HCT116 (cell line): ENCODE measurements at regions not wholly inside any gene's neighbourhood (a gene's known extent, or its start where the extent isn't known, plus 50 kb on each side); places are given as distances from the start of the nearest gene placed in this dataset.

ENCODE experiments used
- ATAC-seq: fragments of 200-7000 bp; cut with Tn5 transposase; 2 replicates; pipeline ENCODE4 v1.9.1; 2020; ENCODE audit warnings: mild to moderate bottlenecking, moderate library complexity
- BruUV-seq: library from RNA; stranded (reverse); fragments of 400-500 nt; replicated peaks from 2 replicates; lab custom pipeline; 2021; lab: Mats Ljungman, UMichigan
- CTCF ChIA-PET: fragments of 300-600 bp; sonication (Branson Sonifier 250); formaldehyde crosslinking; loops from one replicate; lab custom pipeline; 2021; ENCODE audit warnings: antibody characterized with exemption; lab: Charles Lee
- POLR2A ChIA-PET: fragments of 300-600, 350-600 bp; sonication (Branson Sonifier 250); formaldehyde crosslinking; loops from one replicate; lab custom pipeline; 2021; ENCODE audit warnings: antibody characterized with exemption; lab: Charles Lee
- RAD21 ChIA-PET, 2 experiments: fragments of 300-600 bp; sonication (Branson Sonifier 250); formaldehyde crosslinking; loops; one replicate each; lab custom pipeline; 2023; ENCODE audit warnings: low total read pairs in 2 of 2; ENCODE audit not compliant: uncharacterized antibody in 2 of 2, unreplicated experiment in 2 of 2, low non-redundant PET in 1 of 2; lab: Charles Lee
- DNase-seq: peaks from one replicate; pipeline ENCODE4 v3.0.0-alpha.2; 2010; ENCODE audit warnings: low read depth, low spot score
- H2AFZ ChIP-seq: fragments of 200-600 bp; shearing (Covaris generic), sonication (generic); 2 replicates; pipeline ENCODE4 v1.6.1; 2017; ENCODE audit warnings: low read depth, mixed run types, mixed read lengths, antibody characterized with exemption, low read length; ENCODE audit not compliant: poor library complexity, severe bottlenecking
- H3K27ac ChIP-seq: 2 replicates; pipeline ENCODE4 v1.5.1; 2012; ENCODE audit warnings: low read depth, low read length
- H3K27me3 ChIP-seq: fragments of 200-600 bp; sonication (generic); 2 replicates; pipeline ENCODE4 v1.6.1; 2016; ENCODE audit warnings: mixed run types, low read length, mixed read lengths; ENCODE audit not compliant: insufficient read depth
- H3K36me3 ChIP-seq, 2 experiments: fragments of 200-500 bp in 1 of 2; fragments of 200-600 bp in 1 of 2; sonication (Bioruptor generic) in 1 of 2; sonication (generic) in 1 of 2; 2 replicates each; pipeline versions ENCODE4 v1.5.1 to v1.6.1; 2014 to 2016; ENCODE audit warnings: low read length in 2 of 2, inconsistent platforms in 1 of 2, mixed read lengths in 1 of 2, mixed run types in 1 of 2; ENCODE audit not compliant: insufficient read depth in 2 of 2, control insufficient read depth in 1 of 2
- H3K4me1 ChIP-seq, 2 experiments: fragments of 200-600 bp in 1 of 2; sonication (generic) in 1 of 2; 2 replicates each; pipeline versions ENCODE4 v1.5.1 to v1.6.1; 2012 to 2017; ENCODE audit warnings: low read length in 2 of 2, inconsistent platforms in 1 of 2, mild to moderate bottlenecking in 1 of 2, mixed read lengths in 1 of 2, mixed run types in 1 of 2, moderate library complexity in 1 of 2; ENCODE audit not compliant: insufficient read depth in 2 of 2, control insufficient read depth in 1 of 2
- H3K4me2 ChIP-seq: fragments of 200-600 bp; sonication (generic); 2 replicates; pipeline ENCODE4 v1.6.1; 2017; ENCODE audit warnings: mixed run types, low read length, mixed read lengths
- H3K4me3 ChIP-seq, 2 experiments: fragments of 200-600 bp in 1 of 2; sonication (generic) in 1 of 2; replicated peaks in 1 of 2; 2 replicates each; pipeline ENCODE4 v1.5.1; 2011 to 2016; ENCODE audit warnings: low read length in 2 of 2, control low read depth in 1 of 2, low read depth in 1 of 2, mild to moderate bottlenecking in 1 of 2, mixed read lengths in 1 of 2, mixed run types in 1 of 2
- H3K79me2 ChIP-seq: fragments of 200-600 bp; sonication (generic); 2 replicates; pipeline ENCODE4 v1.6.1; 2017; ENCODE audit warnings: mild to moderate bottlenecking, mixed run types, low read length, moderate library complexity, mixed read lengths; ENCODE audit not compliant: insufficient read depth
- H3K9ac ChIP-seq: fragments of 200-600 bp; sonication (generic); 2 replicates; pipeline ENCODE4 v1.6.1; 2016; ENCODE audit warnings: low read length, mixed read lengths
- H3K9me2 ChIP-seq: fragments of 200-600 bp; sonication (generic), shearing (Covaris generic); 2 replicates; pipeline ENCODE4 v1.6.1; 2017; ENCODE audit warnings: mixed run types, mild to moderate bottlenecking, moderate library complexity; ENCODE audit not compliant: insufficient read depth
- H3K9me3 ChIP-seq, 2 experiments: fragments of 200-500 bp in 1 of 2; fragments of 200-600 bp in 1 of 2; sonication (Bioruptor generic) in 1 of 2; sonication (generic) in 1 of 2; 2 replicates each; pipeline ENCODE4 v1.6.1; 2014 to 2017; ENCODE audit warnings: low read length in 2 of 2, mixed read lengths in 2 of 2, inconsistent platforms in 1 of 2, low read depth in 1 of 2, mild to moderate bottlenecking in 1 of 2, mixed run types in 1 of 2, moderate library complexity in 1 of 2; ENCODE audit not compliant: control insufficient read depth in 1 of 2, insufficient read depth in 1 of 2
- H4K20me1 ChIP-seq: fragments of 200-600 bp; sonication (generic), shearing (Covaris generic); 2 replicates; pipeline ENCODE4 v1.6.1; 2017; ENCODE audit warnings: mixed run types, mild to moderate bottlenecking, moderate library complexity; ENCODE audit not compliant: insufficient read depth
- ATF3 ChIP-seq: IDR thresholded peaks from 2 replicates; pipeline ENCODE4 v1.6.1; 2012
- CBX3 ChIP-seq: IDR thresholded peaks from 2 replicates; pipeline ENCODE4 v1.6.1; 2012; ENCODE audit warnings: low read depth
- CTCF ChIP-seq, 3 experiments: fragments of 200-600 bp in 1 of 3; sonication (generic) in 1 of 3; IDR thresholded peaks in 2 of 3; conservative IDR thresholded peaks in 1 of 3; 2 replicates each; pipeline ENCODE4 v1.5.1; 2012 to 2017; ENCODE audit warnings: low read depth in 2 of 3, low read length in 2 of 3, antibody characterized with exemption in 1 of 3, borderline replicate concordance in 1 of 3, control low read depth in 1 of 3, mild to moderate bottlenecking in 1 of 3, mixed read lengths in 1 of 3, mixed run types in 1 of 3, moderate library complexity in 1 of 3; ENCODE audit not compliant: insufficient read depth in 1 of 3
- FOSL1 ChIP-seq: IDR thresholded peaks from 2 replicates; pipeline ENCODE4 v1.6.1; 2012; ENCODE audit warnings: low read depth
- JUND ChIP-seq: IDR thresholded peaks from 2 replicates; pipeline ENCODE4 v1.6.1; 2012
- POLR2AphosphoS5 ChIP-seq: IDR thresholded peaks from 2 replicates; pipeline ENCODE4 v1.6.1; 2011; ENCODE audit warnings: mild to moderate bottlenecking, low read depth, low read length, moderate library complexity
- SP1 ChIP-seq: IDR thresholded peaks from 2 replicates; pipeline ENCODE4 v1.6.1; 2012; ENCODE audit warnings: low read depth
- TCF7L2 ChIP-seq: IDR thresholded peaks from 2 replicates; pipeline ENCODE4 v1.7.0; 2011; ENCODE audit warnings: borderline replicate concordance, inconsistent platforms; ENCODE audit not compliant: insufficient read depth, insufficient read length; ENCODE audit errors: extremely low read depth
- ZNF274 ChIP-seq: fragments of 200-500 bp; sonication (Bioruptor generic); IDR thresholded peaks from 2 replicates; pipeline ENCODE4 v1.6.1; 2014; ENCODE audit warnings: mild to moderate bottlenecking, low read depth, low read length, inconsistent platforms
- intact Hi-C: fragments of 100-400 bp; cut with micrococcal nuclease; formaldehyde crosslinking; loops from 2 replicates; pipeline ENCODE4 v1.10.0; 2022
- TF ChIP-seq, protein P1 (sequence below): IDR thresholded peaks from 2 replicates; pipeline ENCODE4 v1.6.1; 2012; ENCODE audit warnings: low read depth
- TF ChIP-seq, protein P2 (sequence below): IDR thresholded peaks from 2 replicates; pipeline ENCODE4 v1.6.1; 2011; ENCODE audit warnings: mild to moderate bottlenecking, low read length, moderate library complexity; ENCODE audit not compliant: insufficient replicate concordance; ENCODE audit errors: extremely low read depth

GRCh38 chr1:58852731-58853485, 69.1 kb upstream of the JUN start:
- intact Hi-C loops, result no loop called here
- ATAC-seq, result no peak
- TF ChIP-seq TCF7L2, result no peak
- no peak for TF ChIP-seq POLR2AphosphoS5
- TF ChIP-seq CBX3, result no peak
- TF ChIP-seq CTCF (IDR thresholded peaks at IDR 0.05 in 2 of 3, conservative IDR thresholded peaks at IDR 0.05 in 1 of 3; ENCODE audit: borderline replicate concordance in 1 of 3, insufficient read depth in 1 of 3, low read depth in 2 of 3, low read length in 2 of 3), result no peak
- TF ChIP-seq FOSL1, result no peak
- TF ChIP-seq, all 23 proteins: peak for 0
- Histone ChIP-seq H3K36me3 (no peaks in the 10 kb centered on the region), H3K4me3 (no peak overlapping the region), H3K4me1 (peaks cover 13 to 35% of the 10 kb centered on the region in 2 experiments), H4K20me1 (no peaks in the 10 kb centered on the region), H3K9me2 (no peaks in the 10 kb centered on the region), H3K4me2 (no peak overlapping the region), H3K27ac (no peak overlapping the region), H3K9me3 (no peaks in the 10 kb centered on the region), H3K27me3 (no peaks in the 10 kb centered on the region), H3K9ac (no peak overlapping the region), H2AFZ (no peak overlapping the region), H3K79me2 (no peaks in the 10 kb centered on the region)
- no peak for DNase-seq
- CTCF ChIA-PET, result no interaction called here
- no TSS peak for BruUV-seq
- POLR2A ChIA-PET, result no interaction called here
- RAD21 ChIA-PET, result no interaction called here

DNA sequence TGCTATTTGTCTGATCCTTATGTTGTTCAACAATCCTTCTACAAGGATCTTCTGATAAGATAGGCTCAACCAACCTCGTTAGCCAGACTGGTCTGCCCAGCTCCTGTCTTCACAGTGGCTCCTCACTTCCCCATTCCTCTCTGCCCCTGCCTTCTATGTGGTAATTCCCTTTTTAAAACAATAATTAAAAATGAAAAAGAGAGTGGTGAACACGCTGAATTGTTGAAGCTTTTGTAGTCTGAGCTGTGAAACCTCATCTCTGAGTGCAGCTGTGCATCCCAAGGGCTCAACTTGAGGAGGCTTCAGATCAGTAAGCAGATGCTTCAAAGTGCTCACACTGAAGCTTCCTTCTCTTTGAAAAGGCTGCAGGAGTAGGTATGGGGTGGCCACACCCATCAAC, 70.7 kb upstream of the JUN start:
- no peak overlapping the region for H3K9ac ChIP-seq
- CTCF ChIA-PET, result no interaction called here
- TF ChIP-seq FOSL1 (no peak), POLR2AphosphoS5 (no peak), SP1 (no peak), ZNF274 (no peak), JUND (no peak), ATF3 (no peak)
- TF ChIP-seq, protein P1, sequence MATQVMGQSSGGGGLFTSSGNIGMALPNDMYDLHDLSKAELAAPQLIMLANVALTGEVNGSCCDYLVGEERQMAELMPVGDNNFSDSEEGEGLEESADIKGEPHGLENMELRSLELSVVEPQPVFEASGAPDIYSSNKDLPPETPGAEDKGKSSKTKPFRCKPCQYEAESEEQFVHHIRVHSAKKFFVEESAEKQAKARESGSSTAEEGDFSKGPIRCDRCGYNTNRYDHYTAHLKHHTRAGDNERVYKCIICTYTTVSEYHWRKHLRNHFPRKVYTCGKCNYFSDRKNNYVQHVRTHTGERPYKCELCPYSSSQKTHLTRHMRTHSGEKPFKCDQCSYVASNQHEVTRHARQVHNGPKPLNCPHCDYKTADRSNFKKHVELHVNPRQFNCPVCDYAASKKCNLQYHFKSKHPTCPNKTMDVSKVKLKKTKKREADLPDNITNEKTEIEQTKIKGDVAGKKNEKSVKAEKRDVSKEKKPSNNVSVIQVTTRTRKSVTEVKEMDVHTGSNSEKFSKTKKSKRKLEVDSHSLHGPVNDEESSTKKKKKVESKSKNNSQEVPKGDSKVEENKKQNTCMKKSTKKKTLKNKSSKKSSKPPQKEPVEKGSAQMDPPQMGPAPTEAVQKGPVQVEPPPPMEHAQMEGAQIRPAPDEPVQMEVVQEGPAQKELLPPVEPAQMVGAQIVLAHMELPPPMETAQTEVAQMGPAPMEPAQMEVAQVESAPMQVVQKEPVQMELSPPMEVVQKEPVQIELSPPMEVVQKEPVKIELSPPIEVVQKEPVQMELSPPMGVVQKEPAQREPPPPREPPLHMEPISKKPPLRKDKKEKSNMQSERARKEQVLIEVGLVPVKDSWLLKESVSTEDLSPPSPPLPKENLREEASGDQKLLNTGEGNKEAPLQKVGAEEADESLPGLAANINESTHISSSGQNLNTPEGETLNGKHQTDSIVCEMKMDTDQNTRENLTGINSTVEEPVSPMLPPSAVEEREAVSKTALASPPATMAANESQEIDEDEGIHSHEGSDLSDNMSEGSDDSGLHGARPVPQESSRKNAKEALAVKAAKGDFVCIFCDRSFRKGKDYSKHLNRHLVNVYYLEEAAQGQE, result no peak
- TF ChIP-seq, protein P2, sequence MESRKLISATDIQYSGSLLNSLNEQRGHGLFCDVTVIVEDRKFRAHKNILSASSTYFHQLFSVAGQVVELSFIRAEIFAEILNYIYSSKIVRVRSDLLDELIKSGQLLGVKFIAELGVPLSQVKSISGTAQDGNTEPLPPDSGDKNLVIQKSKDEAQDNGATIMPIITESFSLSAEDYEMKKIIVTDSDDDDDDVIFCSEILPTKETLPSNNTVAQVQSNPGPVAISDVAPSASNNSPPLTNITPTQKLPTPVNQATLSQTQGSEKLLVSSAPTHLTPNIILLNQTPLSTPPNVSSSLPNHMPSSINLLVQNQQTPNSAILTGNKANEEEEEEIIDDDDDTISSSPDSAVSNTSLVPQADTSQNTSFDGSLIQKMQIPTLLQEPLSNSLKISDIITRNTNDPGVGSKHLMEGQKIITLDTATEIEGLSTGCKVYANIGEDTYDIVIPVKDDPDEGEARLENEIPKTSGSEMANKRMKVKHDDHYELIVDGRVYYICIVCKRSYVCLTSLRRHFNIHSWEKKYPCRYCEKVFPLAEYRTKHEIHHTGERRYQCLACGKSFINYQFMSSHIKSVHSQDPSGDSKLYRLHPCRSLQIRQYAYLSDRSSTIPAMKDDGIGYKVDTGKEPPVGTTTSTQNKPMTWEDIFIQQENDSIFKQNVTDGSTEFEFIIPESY, result no peak

More for the DNA sequence above, 70.7 kb upstream of the JUN start:
- no peaks in the 10 kb centered on the region for H3K27me3 ChIP-seq
- H3K4me3 ChIP-seq, result no peak overlapping the region
- peaks cover 1 to 19% of the 10 kb centered on the region in 2 experiments; a peak in 3 of 4 replicates for H3K4me1 ChIP-seq
- no peaks in the 10 kb centered on the region for H3K36me3 ChIP-seq
- BruUV-seq, result no TSS peak
- ChIA-PET POLR2A (no interaction called here), RAD21 (no interaction called here)
- no peaks in the 10 kb centered on the region for H3K9me2 ChIP-seq
- ATAC-seq (no peak), DNase-seq (no peak)
- intact Hi-C loops, result no loop called here
- no peaks in the 10 kb centered on the region for H3K9me3 ChIP-seq
- H4K20me1 ChIP-seq, result no peaks in the 10 kb centered on the region
- no peak overlapping the region for H3K4me2 ChIP-seq
- H3K79me2 ChIP-seq, result no peaks in the 10 kb centered on the region
- H3K27ac ChIP-seq, result no peak overlapping the region
- no peak overlapping the region for H2AFZ ChIP-seq
